ENCODE measurements at regions not wholly inside any gene's neighbourhood (a gene's known extent, or its start where the extent isn't known, plus 50 kb on each side); places are given as distances from the start of the nearest gene placed in this dataset.

GRCh38 chr11:92477686-92478085 is 253.1 kb downstream of the FAT3 start:
- no peak for FAIRE-seq

GRCh38 chr11:92480499-92480898 is 255.9 kb downstream of the FAT3 start:
- Histone ChIP-seq H2AFZ (ENCODE audit: control insufficient read depth, low read length) (no peak overlapping the region), H3K4me2 (ENCODE audit: control insufficient read depth, extremely low read depth, insufficient read depth, low read depth, low read length) (no peak overlapping the region), H3K79me2 (ENCODE audit: control insufficient read depth, insufficient read depth, low read length) (no peaks in the 10 kb centered on the region), H4K20me1 (ENCODE audit: control insufficient read depth, extremely low read depth, insufficient read depth, low read length) (no peaks in the 10 kb centered on the region), H3K36me3 (ENCODE audit: control insufficient read depth in 2 of 2, extremely low read depth in 1 of 2, insufficient read depth in 2 of 2, low read length in 2 of 2) (no peaks in the 10 kb centered on the region), H3K9me3 (ENCODE audit: control insufficient read depth, low read depth, low read length) (no peaks in the 10 kb centered on the region), H3K4me3 (ENCODE audit: control insufficient read depth in 2 of 3, extremely low read depth in 1 of 3, insufficient read depth in 2 of 3, low read depth in 1 of 3, low read length in 3 of 3) (no peak overlapping the region), H3K27ac (ENCODE audit: control insufficient read depth, insufficient read depth, low read length) (no peak overlapping the region), H3K9me1 (ENCODE audit: control insufficient read depth, extremely low read depth, insufficient read depth, low read length) (no peaks in the 10 kb centered on the region), H3K27me3 (ENCODE audit: control insufficient read depth, extremely low read depth, insufficient read depth, low read length) (no peaks in the 10 kb centered on the region), H3K4me1 (ENCODE audit: control insufficient read depth, extremely low read depth, insufficient read depth, low read length) (no peaks in the 10 kb centered on the region), H3K9ac (ENCODE audit: control insufficient read depth, extremely low read depth, insufficient read depth, low read length) (no peak overlapping the region)
- DNase-seq (ENCODE audit: low read depth, low spot score) (no peak), FAIRE-seq (no peak)
- TF ChIP-seq EZH2 (IDR thresholded peaks at IDR 0.05; ENCODE audit: low read length): no peak
- TF ChIP-seq, protein P1, sequence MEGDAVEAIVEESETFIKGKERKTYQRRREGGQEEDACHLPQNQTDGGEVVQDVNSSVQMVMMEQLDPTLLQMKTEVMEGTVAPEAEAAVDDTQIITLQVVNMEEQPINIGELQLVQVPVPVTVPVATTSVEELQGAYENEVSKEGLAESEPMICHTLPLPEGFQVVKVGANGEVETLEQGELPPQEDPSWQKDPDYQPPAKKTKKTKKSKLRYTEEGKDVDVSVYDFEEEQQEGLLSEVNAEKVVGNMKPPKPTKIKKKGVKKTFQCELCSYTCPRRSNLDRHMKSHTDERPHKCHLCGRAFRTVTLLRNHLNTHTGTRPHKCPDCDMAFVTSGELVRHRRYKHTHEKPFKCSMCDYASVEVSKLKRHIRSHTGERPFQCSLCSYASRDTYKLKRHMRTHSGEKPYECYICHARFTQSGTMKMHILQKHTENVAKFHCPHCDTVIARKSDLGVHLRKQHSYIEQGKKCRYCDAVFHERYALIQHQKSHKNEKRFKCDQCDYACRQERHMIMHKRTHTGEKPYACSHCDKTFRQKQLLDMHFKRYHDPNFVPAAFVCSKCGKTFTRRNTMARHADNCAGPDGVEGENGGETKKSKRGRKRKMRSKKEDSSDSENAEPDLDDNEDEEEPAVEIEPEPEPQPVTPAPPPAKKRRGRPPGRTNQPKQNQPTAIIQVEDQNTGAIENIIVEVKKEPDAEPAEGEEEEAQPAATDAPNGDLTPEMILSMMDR (optimal IDR thresholded peaks at IDR 0.05 in 1 of 3, IDR thresholded peaks at IDR 0.05 in 1 of 3, conservative IDR thresholded peaks at IDR 0.05 in 1 of 3; ENCODE audit: extremely low read depth in 1 of 3, insufficient read depth in 2 of 3, low read length in 3 of 3): no peak
- dilution Hi-C loops (cut with MboI; ENCODE audit: extremely low pct_ligation_motif_present, low sequenced_read_pairs): no loop called here

More at GRCh38 chr11:92477686-92478085, 253.1 kb downstream of the FAT3 start:
- no peak overlapping the region for H3K4me2 ChIP-seq (ENCODE audit: control insufficient read depth, extremely low read depth, insufficient read depth, low read depth, low read length)
- peaks cover 11% of the 10 kb centered on the region for H3K4me1 ChIP-seq (ENCODE audit: control insufficient read depth, extremely low read depth, insufficient read depth, low read length)
- no peaks in the 10 kb centered on the region for H4K20me1 ChIP-seq (ENCODE audit: control insufficient read depth, extremely low read depth, insufficient read depth, low read length)
- no peak for DNase-seq (ENCODE audit: low read depth, low spot score)
- no peak for TF ChIP-seq EZH2 (IDR thresholded peaks at IDR 0.05; ENCODE audit: low read length)
- TF ChIP-seq, protein P1 (optimal IDR thresholded peaks at IDR 0.05 in 1 of 3, IDR thresholded peaks at IDR 0.05 in 1 of 3, conservative IDR thresholded peaks at IDR 0.05 in 1 of 3; ENCODE audit: extremely low read depth in 1 of 3, insufficient read depth in 2 of 3, low read length in 3 of 3): no peak
- no peaks in the 10 kb centered on the region for H3K9me1 ChIP-seq (ENCODE audit: control insufficient read depth, extremely low read depth, insufficient read depth, low read length)
- H3K9me3 ChIP-seq (ENCODE audit: control insufficient read depth, low read depth, low read length): no peaks in the 10 kb centered on the region
- dilution Hi-C loops (cut with MboI; ENCODE audit: extremely low pct_ligation_motif_present, low sequenced_read_pairs): no loop called here
- no peak overlapping the region for H3K27ac ChIP-seq (ENCODE audit: control insufficient read depth, insufficient read depth, low read length)
- H2AFZ ChIP-seq (ENCODE audit: control insufficient read depth, low read length): no peak overlapping the region
- H3K36me3 ChIP-seq (ENCODE audit: control insufficient read depth in 2 of 2, extremely low read depth in 1 of 2, insufficient read depth in 2 of 2, low read length in 2 of 2): no peaks in the 10 kb centered on the region
- no peaks in the 10 kb centered on the region for H3K27me3 ChIP-seq (ENCODE audit: control insufficient read depth, extremely low read depth, insufficient read depth, low read length)
- no peak overlapping the region for H3K4me3 ChIP-seq (ENCODE audit: control insufficient read depth in 2 of 3, extremely low read depth in 1 of 3, insufficient read depth in 2 of 3, low read depth in 1 of 3, low read length in 3 of 3)
- H3K79me2 ChIP-seq (ENCODE audit: control insufficient read depth, insufficient read depth, low read length): no peaks in the 10 kb centered on the region
- H3K9ac ChIP-seq (ENCODE audit: control insufficient read depth, extremely low read depth, insufficient read depth, low read length): no peak overlapping the region

All from keratinocyte (primary cell).